NCI-H2107 (cell line): ENCODE measurements at regions not wholly inside any gene's neighbourhood (a gene's known extent, or its start where the extent isn't known, plus 50 kb on each side); places are given as distances from the start of the nearest gene placed in this dataset.
"Not testable (repeated sequence)": the region's sequence is repeated elsewhere in the genome, so short reads cannot be mapped to it uniquely, and the experiment has no call there.

ENCODE experiments used
- DNase-seq: peaks from one replicate; lab custom pipeline; 2025; lab: John Stamatoyannopoulos, UW

- no peak for DNase-seq
These were observed 132.3 kb upstream of the TAF11L2 start for GRCh38 chr5:17365811-17366138.

DNA sequence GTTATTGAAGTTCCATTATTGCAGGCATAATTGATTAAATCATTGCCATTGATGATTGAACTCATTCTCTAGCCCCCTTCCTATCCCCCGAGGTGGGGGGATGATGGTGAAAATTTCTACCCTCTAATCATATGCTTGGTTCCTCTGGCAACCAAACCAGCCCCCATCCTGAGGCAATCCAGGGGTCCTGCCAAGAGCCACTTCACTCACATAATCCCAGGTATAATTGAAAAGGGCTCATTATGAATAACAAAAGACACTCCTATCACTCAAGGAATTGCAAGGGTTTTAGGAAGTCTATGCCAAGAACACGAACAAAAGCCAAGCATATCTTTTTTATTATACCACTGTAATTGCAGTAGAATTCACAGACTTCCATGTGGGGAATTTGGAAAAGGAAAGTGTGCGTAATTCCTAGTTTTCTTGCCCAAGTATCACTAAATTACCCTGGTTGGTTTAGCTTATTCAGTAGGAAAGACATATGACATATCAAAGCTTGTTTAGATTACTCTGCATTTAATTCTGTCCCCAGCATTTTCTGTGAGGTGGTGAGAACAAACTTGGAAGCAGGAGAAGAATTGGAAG is 130.7 kb upstream of the TAF11L2 start:
- DNase-seq, result no peak

DNA sequence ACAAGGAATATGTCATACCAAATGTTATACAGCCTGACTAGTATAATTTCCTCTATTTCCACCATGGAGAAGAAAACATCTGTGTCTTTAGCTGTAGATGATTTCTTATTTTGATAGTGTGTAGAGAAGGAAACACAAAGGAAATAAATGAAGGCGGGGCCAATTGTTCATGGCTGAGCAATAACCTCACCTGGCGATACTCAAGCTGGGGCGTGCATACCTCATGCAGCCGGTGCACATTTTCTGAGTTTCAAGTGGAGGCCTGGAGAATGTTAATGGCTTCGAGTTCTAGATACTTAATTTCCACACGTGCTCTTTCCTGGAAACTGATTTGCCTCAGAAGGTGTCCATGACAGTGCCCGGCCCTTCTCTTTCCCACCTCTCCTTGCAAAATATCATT is 127.4 kb upstream of the TAF11L2 start:
- no peak for DNase-seq

GRCh38 chr5:17373406-17373805 is 124.6 kb upstream of the TAF11L2 start:
- no peak for DNase-seq

GRCh38 chr5:17373814-17374556 is 124.0 kb upstream of the TAF11L2 start:
- DNase-seq, result no peak

DNA sequence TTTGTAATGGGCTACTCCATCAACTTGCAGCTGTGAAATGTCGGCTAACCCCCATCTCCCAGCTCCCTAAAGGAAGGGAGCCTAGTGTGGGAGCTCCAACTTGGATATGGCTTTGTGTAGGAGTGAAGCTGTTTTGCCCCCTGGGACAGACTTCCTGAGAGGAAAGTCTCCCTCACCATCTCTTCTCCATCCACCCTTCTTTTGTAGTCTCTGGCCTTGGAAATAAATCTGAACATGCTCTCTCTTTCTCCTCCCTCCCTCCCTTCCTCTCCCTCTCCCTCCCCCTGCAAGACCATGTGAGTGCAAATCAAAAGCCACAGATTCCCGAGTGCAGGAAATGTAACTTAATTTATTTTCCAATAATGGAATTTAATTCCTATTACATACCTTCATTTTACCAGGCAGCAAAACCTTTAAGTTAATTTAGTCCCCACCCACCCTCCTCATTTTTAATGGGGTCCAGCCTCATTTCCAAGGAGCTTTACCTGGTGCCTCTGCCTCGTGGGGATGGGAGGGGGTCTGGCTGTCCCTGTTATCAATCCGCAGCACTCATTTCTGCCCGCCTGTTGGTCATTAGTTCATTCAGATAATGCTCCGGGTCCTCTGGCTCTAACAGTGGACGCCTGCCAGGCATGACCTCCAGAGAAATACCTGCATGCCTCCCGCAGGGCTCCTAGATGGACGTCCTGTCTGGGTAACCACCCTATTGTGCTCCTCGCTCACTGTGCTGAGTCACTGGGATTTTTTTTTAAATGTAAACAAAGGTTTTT is 122.9 kb upstream of the TAF11L2 start:
- no peak for DNase-seq

DNA sequence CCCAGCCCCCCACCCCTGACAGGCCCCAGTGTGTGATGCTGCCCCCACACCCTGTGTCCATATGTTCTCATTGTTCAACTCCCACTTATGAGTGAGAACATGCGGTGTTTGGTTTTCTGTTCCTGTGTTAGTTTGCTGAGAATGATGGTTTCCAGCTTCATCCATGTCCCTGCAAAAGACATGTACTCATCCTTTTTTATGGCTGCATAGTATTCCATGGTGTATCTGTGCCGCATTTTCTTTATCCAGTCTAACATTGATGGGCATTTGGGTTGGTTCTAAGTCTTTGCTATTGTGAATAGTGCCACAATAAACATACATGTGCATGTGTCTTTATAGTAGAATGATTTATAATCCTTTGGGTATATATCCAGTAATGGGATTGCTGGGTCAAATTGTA is 122.1 kb upstream of the TAF11L2 start:
- DNase-seq, result not testable (repeated sequence)

- DNase-seq, result no peak
These were observed 119.6 kb upstream of the TAF11L2 start for GRCh38 chr5:17378346-17378997.

GRCh38 chr5:17379100-17379951 is 118.7 kb upstream of the TAF11L2 start:
- peak; percentile 56 for DNase-seq

- no peak for DNase-seq
These were observed 116.1 kb upstream of the TAF11L2 start for GRCh38 chr5:17381932-17382331.

DNA sequence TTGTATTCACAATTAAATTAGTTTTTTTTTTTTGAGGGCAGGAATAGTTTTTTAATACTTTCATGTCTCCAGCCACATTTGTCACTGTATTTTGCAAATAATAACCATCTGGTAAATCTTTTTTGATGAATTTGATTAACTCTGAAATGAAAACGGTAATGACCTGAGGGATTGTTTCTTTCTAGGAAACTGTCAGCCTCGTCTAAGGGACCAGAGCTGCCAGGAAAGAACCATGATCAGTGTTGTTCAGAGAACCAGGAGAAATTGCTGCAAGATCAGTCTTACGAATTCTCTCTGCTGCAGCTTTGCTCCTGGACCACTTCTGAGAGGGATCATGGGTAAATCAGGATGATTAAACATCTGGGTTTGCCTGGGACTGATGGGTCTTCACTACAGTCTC is 114.5 kb upstream of the TAF11L2 start:
- no peak for DNase-seq

- no peak for DNase-seq
These were observed 113.8 kb upstream of the TAF11L2 start for GRCh38 chr5:17384181-17384580.

GRCh38 chr5:17388717-17389116 is 109.3 kb upstream of the TAF11L2 start:
- DNase-seq, result no peak

DNA sequence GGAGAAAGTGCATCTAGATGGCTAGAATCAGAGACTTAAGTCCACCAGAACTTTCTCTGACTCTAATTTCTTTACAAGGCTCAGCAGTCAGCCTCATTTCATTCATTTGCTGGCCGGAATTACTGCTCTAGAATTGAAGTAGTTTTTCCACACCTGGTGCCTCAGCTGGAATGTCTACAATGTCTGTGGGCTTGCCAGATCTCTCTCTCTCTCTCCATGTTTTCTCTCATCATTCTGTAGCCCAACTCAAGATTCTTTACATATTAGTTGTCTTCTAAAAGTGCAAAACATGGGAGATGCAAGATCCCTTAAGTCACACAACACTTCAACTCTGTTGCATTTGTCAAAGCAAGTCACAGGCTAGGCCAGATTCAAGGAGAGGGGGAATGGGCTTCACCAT is 103.9 kb upstream of the TAF11L2 start:
- no peak for DNase-seq

GRCh38 chr5:17395106-17395880 is 102.7 kb upstream of the TAF11L2 start:
- DNase-seq, result no peak

DNA sequence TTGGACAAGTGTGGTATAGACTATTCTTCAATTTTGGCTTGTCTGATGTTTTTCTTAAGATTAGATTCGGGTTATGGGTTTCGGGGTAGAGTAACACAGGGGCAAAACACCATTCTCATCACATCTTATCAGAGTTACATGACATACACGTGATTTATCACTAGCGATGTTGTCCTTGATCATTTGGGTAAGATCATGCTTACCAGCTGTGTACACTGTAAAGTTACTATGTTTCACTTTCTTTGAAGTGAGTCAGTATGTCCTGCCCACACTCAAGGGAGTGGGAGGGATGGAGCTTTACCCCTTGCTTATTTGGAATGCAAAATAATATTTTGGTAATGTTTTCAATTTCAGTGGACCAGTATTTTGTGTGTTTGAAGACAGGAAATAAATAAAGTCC is 101.8 kb upstream of the TAF11L2 start:
- DNase-seq, result no peak

GRCh38 chr5:17398431-17398830 is 99.6 kb upstream of the TAF11L2 start:
- DNase-seq, result no peak

GRCh38 chr5:17398866-17399835 is 98.9 kb upstream of the TAF11L2 start:
- DNase-seq, result no peak

DNA sequence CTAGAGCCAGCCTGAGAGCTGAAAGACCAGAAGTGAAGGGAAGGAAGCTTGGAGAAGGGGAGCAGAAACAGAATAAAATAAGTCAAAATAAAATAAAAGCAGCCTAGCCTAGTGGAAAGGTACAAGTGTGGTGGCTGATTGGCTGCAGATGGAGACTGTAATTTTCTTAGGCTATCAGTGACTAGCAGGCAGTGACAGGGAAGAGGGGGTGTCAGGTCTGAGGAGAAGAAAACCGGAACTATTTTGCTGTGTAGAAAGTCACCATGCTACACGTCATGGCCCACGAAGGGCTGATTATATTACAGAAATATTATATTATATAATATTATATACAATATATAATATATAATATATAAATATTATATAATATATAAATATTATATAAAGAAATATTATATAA is 98.1 kb upstream of the TAF11L2 start:
- no peak for DNase-seq
